HEK293 (cell line): ENCODE measurements at regions not wholly inside any gene's neighbourhood (a gene's known extent, or its start where the extent isn't known, plus 50 kb on each side); places are given as distances from the start of the nearest gene placed in this dataset.
A peak's percentile ranks its signal among the peaks of the same experiment; 100 is the strongest.

Source experiments
- CTCF ChIA-PET: fragments of 350-600 bp; formaldehyde crosslinking; extraction: SDS; loops from one replicate; lab custom pipeline; 2021; ENCODE audit warnings: antibody characterized with exemption; lab: Yijun Ruan, JAX
- POLR2A ChIA-PET: fragments of 300-600 bp; formaldehyde crosslinking; extraction: SDS; loops from one replicate; lab custom pipeline; 2020; ENCODE audit warnings: antibody characterized with exemption, inconsistent platforms; lab: Yijun Ruan, JAX
- H3K27ac ChIP-seq: fragments of 200-500 bp; sonication (Bioruptor generic); 2 replicates; pipeline ENCODE4 v1.5.1; 2014; ENCODE audit warnings: low read depth, low read length, control low read depth, inconsistent platforms; ENCODE audit errors: extremely low read depth
- H3K36me3 ChIP-seq, 2 experiments: fragments of 200-500 bp in 1 of 2; sonication (Bioruptor generic) in 1 of 2; 1 replicate in 1 of 2; 2 replicates in 1 of 2; pipeline ENCODE4 v1.5.1; 2014 to 2017; ENCODE audit warnings: inconsistent platforms in 2 of 2, low read length in 2 of 2; ENCODE audit not compliant: control insufficient read depth in 2 of 2, insufficient read depth in 1 of 2
- H3K4me1 ChIP-seq: fragments of 200-500 bp; sonication (Bioruptor generic); 2 replicates; pipeline ENCODE4 v1.5.1; 2014; ENCODE audit warnings: mild to moderate bottlenecking, low read length, inconsistent platforms; ENCODE audit not compliant: control insufficient read depth, insufficient read depth
- H3K4me3 ChIP-seq: 2 replicates; pipeline ENCODE4 v1.5.1; 2011; ENCODE audit warnings: low read depth, mild to moderate bottlenecking, control low read depth, low read length, moderate library complexity
- H3K9me3 ChIP-seq: fragments of 200-500 bp; sonication (Bioruptor generic); 2 replicates; pipeline ENCODE4 v1.5.1; 2014; ENCODE audit warnings: low read depth, low read length, inconsistent platforms; ENCODE audit not compliant: control insufficient read depth, insufficient read depth
- GLIS2 ChIP-seq: fragments of 450-650 bp; formaldehyde crosslinking; IDR thresholded peaks from 2 replicates; pipeline ENCODE4 v1.5.1; 2016; ENCODE audit warnings: missing biosample characterization, missing genetic modification characterization
- HOXA7 ChIP-seq: sonication (generic); formaldehyde crosslinking; IDR thresholded peaks from 2 replicates; pipeline ENCODE4 v1.8.1; 2022; ENCODE audit warnings: missing genetic modification reagents, borderline replicate concordance
- KLF9 ChIP-seq: fragments of 450-650 bp; formaldehyde crosslinking; IDR thresholded peaks from 2 replicates; pipeline ENCODE4 v1.5.1; 2016; ENCODE audit warnings: missing biosample characterization, missing genetic modification characterization, low read depth
- MZF1 ChIP-seq: fragments of 450-650 bp; formaldehyde crosslinking; IDR thresholded peaks from 2 replicates; pipeline ENCODE4 v1.5.1; 2017; ENCODE audit warnings: missing biosample characterization, missing genetic modification characterization, borderline replicate concordance
- PATZ1 ChIP-seq: fragments of 450-650 bp; formaldehyde crosslinking; IDR thresholded peaks from 2 replicates; pipeline ENCODE4 v1.5.1; 2016; ENCODE audit warnings: missing biosample characterization, missing genetic modification characterization
- PRDM4 ChIP-seq: fragments of 450-650 bp; formaldehyde crosslinking; IDR thresholded peaks from 2 replicates; pipeline ENCODE4 v1.5.1; 2017; ENCODE audit warnings: missing biosample characterization, missing genetic modification characterization
- SCRT2 ChIP-seq: fragments of 450-650 bp; formaldehyde crosslinking; IDR thresholded peaks from 2 replicates; pipeline ENCODE4 v1.5.1; 2016; ENCODE audit warnings: missing biosample characterization, missing genetic modification characterization
- SETDB1 ChIP-seq: IDR thresholded peaks from one replicate; pipeline ENCODE4 v1.6.1; 2017; ENCODE audit warnings: mild to moderate bottlenecking, low read length, moderate library complexity, mixed read lengths; ENCODE audit not compliant: insufficient read length
- SP7 ChIP-seq: fragments of 450-650 bp; formaldehyde crosslinking; IDR thresholded peaks from 2 replicates; pipeline ENCODE4 v1.5.1; 2016; ENCODE audit warnings: missing biosample characterization, missing genetic modification characterization
- ZBTB11 ChIP-seq: fragments of 450-650 bp; formaldehyde crosslinking; conservative IDR thresholded peaks from 2 replicates; pipeline ENCODE4 v1.5.1; 2016; ENCODE audit warnings: low read depth, missing biosample characterization, missing genetic modification characterization
- ZFP69B ChIP-seq: fragments of 450-650 bp; formaldehyde crosslinking; IDR thresholded peaks from 2 replicates; pipeline ENCODE4 v1.5.1; 2016; ENCODE audit warnings: missing biosample characterization, missing genetic modification characterization
- ZNF19 ChIP-seq: fragments of 450-650 bp; formaldehyde crosslinking; IDR thresholded peaks from 2 replicates; pipeline ENCODE4; 2016; ENCODE audit warnings: missing biosample characterization, missing genetic modification characterization, low read depth
- ZNF239 ChIP-seq: fragments of 450-650 bp; formaldehyde crosslinking; IDR thresholded peaks from 2 replicates; pipeline ENCODE4 v1.5.1; 2016; ENCODE audit warnings: missing biosample characterization, missing genetic modification characterization
- ZNF391 ChIP-seq: fragments of 450-650 bp; formaldehyde crosslinking; IDR thresholded peaks from 2 replicates; pipeline ENCODE4 v1.5.1; 2016; ENCODE audit warnings: low read depth, missing biosample characterization, missing genetic modification characterization, borderline replicate concordance
- ZNF514 ChIP-seq: fragments of 450-650 bp; formaldehyde crosslinking; IDR thresholded peaks from 2 replicates; pipeline ENCODE4 v1.5.1; 2016; ENCODE audit warnings: missing biosample characterization, missing genetic modification characterization
- ZNF600 ChIP-seq: fragments of 450-650 bp; formaldehyde crosslinking; IDR thresholded peaks from 2 replicates; pipeline ENCODE4 v1.5.1; 2016; ENCODE audit warnings: missing biosample characterization, missing genetic modification characterization
- ZNF791 ChIP-seq: fragments of 450-650 bp; formaldehyde crosslinking; IDR thresholded peaks from 2 replicates; pipeline ENCODE4 v1.5.1; 2016; ENCODE audit warnings: missing biosample characterization, missing genetic modification characterization
- ZNF830 ChIP-seq: fragments of 450-650 bp; IDR thresholded peaks from 2 replicates; pipeline ENCODE4 v1.5.0; 2018; ENCODE audit warnings: missing biosample characterization, missing genetic modification characterization, low read depth, mild to moderate bottlenecking, moderate library complexity
- ZNF837 ChIP-seq: fragments of 450-650 bp; formaldehyde crosslinking; IDR thresholded peaks from 2 replicates; pipeline ENCODE4 v1.5.1; 2016; ENCODE audit warnings: missing biosample characterization, missing genetic modification characterization

GRCh38 chr12:90038289-90038688, 329.7 kb upstream of the ATP2B1 start (continued):
- no peak for TF ChIP-seq ZBTB11 (tag by site-specific recombination)
- TF ChIP-seq ZNF837 (tag by site-specific recombination): no peak
- no peak for TF ChIP-seq ZNF19 (tag by site-specific recombination)
- no peak for TF ChIP-seq HOXA7 (CRISPR knock-in tag)
- TF ChIP-seq ZNF391: no peak
- TF ChIP-seq ZNF830 (tag by site-specific recombination): no peak

- Histone ChIP-seq H3K4me3 (no peak overlapping the region), H3K9me3 (no peaks in the 10 kb centered on the region), H3K36me3 (no peaks in the 10 kb centered on the region), H3K4me1 (no peaks in the 10 kb centered on the region), H3K27ac (no peak overlapping the region)
- no peak for TF ChIP-seq KLF9 (tag by site-specific recombination)
- TF ChIP-seq SP7 (tag by site-specific recombination): peak; percentile 70
- 0 out of 2 replicates have a peak, but pooled peaks have one; percentile 61 for TF ChIP-seq MZF1 (tag by site-specific recombination)
- ChIA-PET POLR2A (no interaction called here), CTCF (interaction anchor here (0.5 kb wide), 1 partner anchor 60 kb away, joined by 3 read pairs; no protein-coding TSS in a partner anchor)
Measured at GRCh38 chr12:90037740-90038139, 329.1 kb upstream of the ATP2B1 start.

- no peaks in the 10 kb centered on the region for H3K36me3 ChIP-seq
- ChIA-PET CTCF (no interaction called here), POLR2A (no interaction called here)
- no peaks in the 10 kb centered on the region for H3K9me3 ChIP-seq
- no peak overlapping the region for H3K27ac ChIP-seq
- H3K4me3 ChIP-seq: no peak overlapping the region
- TF ChIP-seq SP7 (tag by site-specific recombination) (peak; percentile 43), GLIS2 (tag by site-specific recombination) (no peak), ZNF791 (tag by site-specific recombination) (no peak), ZNF239 (tag by site-specific recombination) (no peak), SCRT2 (tag by site-specific recombination) (no peak), PATZ1 (tag by site-specific recombination) (no peak), SETDB1 (no peak), ZFP69B (tag by site-specific recombination) (no peak), PRDM4 (tag by site-specific recombination) (0 out of 2 replicates have a peak, but pooled peaks have one; percentile 47), ZNF600 (tag by site-specific recombination) (no peak), ZNF514 (tag by site-specific recombination) (no peak)
- no peaks in the 10 kb centered on the region for H3K4me1 ChIP-seq
Measured at GRCh38 chr12:90036637-90037036, 328.0 kb upstream of the ATP2B1 start.
